Muscle of arm (tissue), 1 donor: ENCODE measurements at regions not wholly inside any gene's neighbourhood (a gene's known extent, or its start where the extent isn't known, plus 50 kb on each side); places are given as distances from the start of the nearest gene placed in this dataset.

Experiments used
- DNase-seq: peaks from one replicate; pipeline ENCODE4 v3.0.0-alpha.2; 2013

- no peak for DNase-seq
These were observed 133.8 kb upstream of the LMO4 start for GRCh38 chr1:87194856-87195255.

DNA sequence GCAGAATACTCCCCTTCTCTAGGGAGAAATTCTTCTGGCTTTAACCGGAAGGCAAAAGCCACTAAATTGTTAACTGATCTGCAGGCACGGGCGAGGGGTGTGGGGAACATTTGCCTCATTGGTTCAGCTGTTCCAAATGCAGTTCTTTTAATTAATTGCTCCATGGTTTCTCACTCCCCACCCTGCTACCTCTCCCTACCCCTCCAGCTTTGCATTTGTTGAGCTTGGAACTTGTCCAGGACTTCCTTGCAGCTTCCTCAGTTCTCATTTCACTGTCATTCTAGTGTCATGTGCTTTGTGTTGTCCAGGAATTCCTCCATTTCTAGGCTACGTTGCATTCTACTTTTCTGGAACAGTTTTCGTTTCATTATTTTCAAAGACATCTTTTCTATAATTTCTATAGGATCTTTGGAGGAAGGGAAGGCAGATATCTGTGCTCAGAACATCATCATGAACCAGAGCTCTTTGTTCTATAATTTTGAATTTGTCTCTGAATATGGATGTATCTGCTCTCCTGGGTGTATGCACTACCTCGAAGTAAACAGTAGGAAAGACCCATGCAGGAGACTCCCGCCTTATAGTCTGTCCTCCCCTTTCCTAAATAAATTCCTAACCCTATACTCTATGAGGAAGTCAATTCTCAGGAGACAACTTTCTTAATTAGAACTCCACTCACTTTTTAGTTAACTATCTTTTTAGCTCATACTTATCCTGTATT, 132.4 kb upstream of the LMO4 start:
- no peak for DNase-seq

GRCh38 chr1:87197156-87197555, 131.5 kb upstream of the LMO4 start:
- DNase-seq = no peak

- no peak for DNase-seq
These were observed 131.0 kb upstream of the LMO4 start for GRCh38 chr1:87197641-87198040.

GRCh38 chr1:87200875-87201638, 127.6 kb upstream of the LMO4 start:
- no peak for DNase-seq

- DNase-seq = no peak
These were observed 126.9 kb upstream of the LMO4 start for GRCh38 chr1:87201768-87202167.

DNA sequence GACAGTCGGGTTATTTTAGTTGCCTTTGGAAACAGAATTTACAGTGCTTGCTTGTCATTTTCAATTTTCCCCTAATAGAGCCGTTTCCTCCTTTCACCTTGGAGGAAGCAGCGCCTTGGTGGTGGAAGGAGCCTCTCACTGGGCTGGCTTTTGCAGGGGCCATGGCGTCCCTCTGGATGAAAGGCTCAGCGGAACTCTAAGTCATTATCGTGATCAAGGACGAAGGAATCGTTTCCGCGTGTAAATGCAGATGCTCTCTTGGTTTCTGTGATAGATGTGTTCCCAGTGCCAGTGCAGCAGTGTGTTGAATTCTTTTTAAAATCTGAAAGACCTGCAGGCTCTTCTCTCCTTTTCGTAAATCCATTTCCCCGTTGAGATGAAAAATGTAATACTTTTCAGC, 126.2 kb upstream of the LMO4 start:
- no peak for DNase-seq

GRCh38 chr1:87202922-87203655, 125.6 kb upstream of the LMO4 start:
- no peak for DNase-seq

DNA sequence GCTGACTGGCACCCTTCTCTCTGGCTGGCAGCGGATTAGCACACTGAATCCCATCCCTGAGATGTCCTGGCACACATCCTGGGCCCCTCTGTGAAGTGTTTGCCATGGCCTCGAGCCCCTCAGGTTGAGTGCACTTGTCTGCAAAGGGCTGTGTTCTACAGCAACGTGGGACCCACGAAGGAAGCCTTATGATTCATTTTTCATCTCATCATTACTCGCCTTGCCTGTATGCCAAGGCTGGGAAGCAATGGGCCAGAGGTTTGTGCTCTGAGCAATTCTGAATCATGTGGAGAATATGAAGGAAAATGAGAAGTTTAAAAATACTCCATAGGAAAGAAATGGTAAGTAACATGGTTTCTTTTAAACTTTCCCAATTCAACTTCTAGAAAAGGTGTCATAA, 124.8 kb upstream of the LMO4 start:
- DNase-seq = no peak

- no peak for DNase-seq
These were observed 124.2 kb upstream of the LMO4 start for GRCh38 chr1:87204441-87204840.

DNA sequence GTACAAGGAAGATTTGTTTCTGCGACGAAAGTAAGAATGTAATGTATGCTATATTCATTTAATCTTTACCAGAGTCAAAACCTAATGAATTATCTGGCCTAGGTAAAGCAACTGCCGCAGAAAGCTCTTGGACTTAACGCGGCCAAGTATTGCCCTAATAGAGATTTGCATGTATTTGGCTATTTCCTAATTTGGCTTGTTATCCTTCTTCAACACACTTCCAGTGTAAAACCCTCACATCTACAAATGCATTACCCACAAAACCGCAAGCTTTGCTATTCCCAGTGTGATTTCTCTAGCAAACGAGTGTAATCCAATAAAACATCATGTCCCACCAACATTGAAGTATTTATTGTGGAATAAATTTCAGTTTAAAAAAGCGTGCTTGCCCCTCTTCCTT, 123.8 kb upstream of the LMO4 start:
- no peak for DNase-seq

- no peak for DNase-seq
These were observed 122.4 kb upstream of the LMO4 start for GRCh38 chr1:87206044-87206831.

- DNase-seq = no peak
These were observed 120.6 kb upstream of the LMO4 start for GRCh38 chr1:87208080-87208479.

- DNase-seq = no peak
These were observed 119.7 kb upstream of the LMO4 start for GRCh38 chr1:87208931-87209330.

GRCh38 chr1:87210151-87210550, 118.5 kb upstream of the LMO4 start:
- DNase-seq = no peak

- DNase-seq = no peak
These were observed 116.1 kb upstream of the LMO4 start for GRCh38 chr1:87212431-87213134.

DNA sequence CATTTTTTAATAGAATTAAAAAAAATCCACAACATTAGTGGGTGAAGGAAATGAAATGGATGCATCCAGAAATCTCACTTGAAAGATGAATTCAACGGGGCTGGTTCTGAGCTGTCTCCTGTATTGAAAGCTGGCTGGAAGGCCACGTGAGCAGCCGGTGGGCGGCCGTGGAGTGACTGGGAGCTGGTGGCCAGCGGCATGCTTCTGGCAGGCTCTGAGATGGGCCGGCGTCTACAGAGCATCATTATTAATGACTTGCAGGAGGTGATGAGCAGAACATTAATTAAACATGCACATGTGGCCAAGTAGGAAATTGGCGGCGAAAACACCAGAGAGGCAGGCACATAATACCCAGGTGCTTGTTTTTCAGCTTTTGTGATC, 115.6 kb upstream of the LMO4 start:
- DNase-seq = no peak

DNA sequence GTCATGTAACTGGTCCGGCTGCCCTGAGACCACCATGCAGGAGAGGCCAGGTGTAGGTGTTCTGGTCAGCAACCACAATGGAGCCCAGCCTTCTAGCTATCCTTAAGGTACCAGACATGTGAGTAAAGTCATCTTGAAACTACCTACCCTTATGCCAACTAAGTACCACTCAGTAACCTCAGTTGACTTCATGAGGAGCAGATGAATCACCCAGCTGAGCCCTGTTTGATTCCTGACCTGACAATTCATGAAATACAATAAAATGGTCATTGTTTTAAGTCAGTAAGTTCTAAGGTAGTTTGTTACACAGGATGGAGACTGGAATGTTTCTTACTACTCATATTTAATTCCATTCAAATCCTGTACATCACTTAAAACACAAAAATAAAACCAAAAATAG, 113.1 kb upstream of the LMO4 start:
- DNase-seq = no peak

- no peak for DNase-seq
These were observed 110.1 kb upstream of the LMO4 start for GRCh38 chr1:87218618-87219017.

GRCh38 chr1:87219141-87219540, 109.5 kb upstream of the LMO4 start:
- no peak for DNase-seq

DNA sequence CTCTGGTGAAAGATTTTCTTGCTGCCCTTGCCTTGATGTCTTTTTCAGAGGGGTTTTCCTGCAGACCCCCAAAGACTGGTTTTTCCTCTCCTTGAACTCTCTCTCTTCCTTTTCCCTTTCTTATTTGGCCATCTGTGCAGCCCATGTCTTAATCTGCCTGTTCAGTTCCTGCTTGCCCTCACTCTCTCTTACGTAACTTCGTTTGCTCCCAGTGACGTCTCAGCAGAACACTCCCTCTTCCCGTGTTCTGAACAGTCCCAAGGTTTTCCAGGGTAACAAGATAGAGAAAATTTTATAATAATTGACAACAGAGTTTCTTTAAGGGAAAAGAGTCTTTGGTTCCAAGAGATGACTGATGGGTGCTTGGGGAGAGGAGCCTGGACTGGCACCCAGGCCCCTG, 109.1 kb upstream of the LMO4 start:
- DNase-seq = no peak

DNA sequence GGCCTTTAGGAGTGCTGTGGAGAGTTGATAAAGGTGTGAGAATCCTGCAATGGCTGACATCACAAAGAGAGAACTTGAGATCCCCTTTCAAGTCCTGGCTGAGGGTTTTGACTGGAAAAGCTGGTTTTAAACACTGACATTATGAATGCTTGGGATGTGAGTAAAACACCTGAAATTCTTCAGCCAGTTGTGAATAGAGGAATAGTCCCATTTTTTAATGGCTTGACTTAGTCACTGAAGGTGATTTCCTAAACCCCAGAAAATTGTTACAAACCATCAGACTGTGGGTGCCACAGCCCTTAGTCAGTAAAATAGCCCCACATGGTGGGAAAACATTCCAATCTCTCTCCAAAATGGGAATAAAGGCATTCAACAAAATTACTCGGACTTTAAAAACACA, 107.7 kb upstream of the LMO4 start:
- DNase-seq = no peak
